ENCODE measurements at regions not wholly inside any gene's neighbourhood (a gene's known extent, or its start where the extent isn't known, plus 50 kb on each side); places are given as distances from the start of the nearest gene placed in this dataset.

DNA sequence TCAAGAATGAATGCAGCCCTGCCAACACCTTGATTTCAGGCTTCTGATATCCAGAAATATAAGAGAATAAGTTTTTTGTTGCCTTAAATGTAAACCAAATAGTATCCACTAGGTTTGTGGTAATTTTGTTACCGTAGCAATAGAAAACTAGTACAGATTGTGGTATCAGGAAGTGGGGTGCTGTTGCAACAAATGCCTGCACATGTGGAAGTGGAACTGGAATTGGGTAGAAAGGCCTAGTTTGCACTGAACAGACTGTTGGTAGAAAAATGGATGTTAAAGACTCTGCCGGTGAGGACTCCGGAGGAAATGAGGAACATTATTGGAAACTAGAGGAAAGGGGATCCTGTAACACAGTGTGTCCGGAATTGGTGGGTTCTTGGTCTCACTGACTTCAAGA, 145.8 kb upstream of the MGAT5 start:
- ChIA-PET POLR2A (ENCODE audit: partially characterized antibody) (no interaction called here), CTCF (ENCODE audit: partially characterized antibody) (interaction anchor here (1.6 kb wide), 2 partner anchors 99 to 343 kb away, joined by 4 to 5 read pairs; no protein-coding TSS in a partner anchor)
- no peak overlapping the region for H2BK120ac ChIP-seq (replicated peaks; ENCODE audit: low read depth, low read length)
- H3K23ac ChIP-seq (ENCODE audit: insufficient read length), result no peak overlapping the region
- no peak overlapping the region for H4K91ac ChIP-seq (replicated peaks; ENCODE audit: insufficient read length, low read length)
- H3K27me3 ChIP-seq (replicated peaks in 1 of 4; ENCODE audit: control insufficient read depth in 3 of 4, extremely low read depth in 1 of 4, insufficient read depth in 3 of 4, low read length in 3 of 4), result no peaks in the 10 kb centered on the region
- TF ChIP-seq SP1 (IDR thresholded peaks at IDR 0.05; ENCODE audit: low read depth, low read length) (no peak), POU5F1 (IDR thresholded peaks at IDR 0.05; ENCODE audit: low read depth, low read length) (no peak)
- H3K23me2 ChIP-seq (ENCODE audit: low read depth, low read length), result no peaks in the 10 kb centered on the region
- peaks cover 7 to 10% of the 10 kb centered on the region in 2 experiments; a peak in 3 of 4 replicates for H3K9me3 ChIP-seq (ENCODE audit: insufficient read depth in 2 of 2, low read depth in 1 of 2, low read length in 1 of 2)
- no peak overlapping the region for H3K9ac ChIP-seq (replicated peaks in 1 of 4; ENCODE audit: extremely low read depth in 1 of 4, low read depth in 3 of 4, low read length in 3 of 4)
- H2AK5ac ChIP-seq (ENCODE audit: low read depth, low read length), result no peak overlapping the region
- H4K20me1 ChIP-seq (replicated peaks in 1 of 2; ENCODE audit: control insufficient read depth in 1 of 2, insufficient read depth in 2 of 2, low read length in 2 of 2), result no peaks in the 10 kb centered on the region
- H3K14ac ChIP-seq (ENCODE audit: insufficient read length), result no peak overlapping the region
- H2BK20ac ChIP-seq (ENCODE audit: low read length), result no peak overlapping the region
- H3K18ac ChIP-seq (ENCODE audit: extremely low read depth, low read length), result no peak overlapping the region
- no peak overlapping the region for H3K56ac ChIP-seq (replicated peaks; ENCODE audit: insufficient read length, low read depth, low read length)
- peaks cover 0 to 5% (median 2%) of the 10 kb centered on the region in 4 experiments; a peak in 2 of 7 replicates for H3K4me1 ChIP-seq (replicated peaks in 1 of 4; ENCODE audit: control insufficient read depth in 3 of 4, insufficient read depth in 4 of 4, low read length in 3 of 4)
- H3K4me2 ChIP-seq (ENCODE audit: insufficient read depth in 1 of 2, low read depth in 2 of 2, low read length in 2 of 2), result no peak overlapping the region
- no peak for DNase-seq (ENCODE audit: low read depth in 1 of 2, low spot score in 2 of 2)
- H3K4me3 ChIP-seq (ENCODE audit: extremely low read depth in 1 of 4, insufficient read depth in 2 of 4, low read depth in 3 of 4, low read length in 4 of 4), result no peak overlapping the region
- no peak overlapping the region for H2BK12ac ChIP-seq (ENCODE audit: low read depth, low read length)
- H2AFZ ChIP-seq (ENCODE audit: low read length), result no peak overlapping the region
- H2BK5ac ChIP-seq (ENCODE audit: low read depth, low read length), result no peak overlapping the region
- no peak overlapping the region for H4K5ac ChIP-seq (ENCODE audit: insufficient read length, low read depth, low read length)
- FAIRE-seq, result no peak
- H2BK15ac ChIP-seq (ENCODE audit: low read length), result no peak overlapping the region
- no peak overlapping the region for H3K27ac ChIP-seq (ENCODE audit: low read depth, low read length)
- H3K79me2 ChIP-seq (ENCODE audit: control insufficient read depth in 1 of 2, insufficient read depth in 2 of 2, low read length in 2 of 2), result no peaks in the 10 kb centered on the region
- H3K4ac ChIP-seq (replicated peaks; ENCODE audit: insufficient read length, low read depth, low read length), result no peak overlapping the region
- 90% methylated on average over 4 of the region's 4 CpGs; no CpG with 5 or more reads in 1 of the 2 experiments for WGBS, 2 experiments (ENCODE audit: extremely low coverage in 1 of 2, insufficient coverage in 1 of 2, insufficient read length in 1 of 2, insufficient replicate concordance in 2 of 2, low coverage in 1 of 2, low lambda C conversion rate in 2 of 2, missing lambda C conversion rate in 1 of 2)
- H4K8ac ChIP-seq (ENCODE audit: extremely low read depth, insufficient read depth, low read length), result no peak overlapping the region
- H3K79me1 ChIP-seq (ENCODE audit: low read depth, low read length), result no peaks in the 10 kb centered on the region
- H3K36me3 ChIP-seq (ENCODE audit: control insufficient read depth in 2 of 4, insufficient read depth in 4 of 4, low read length in 3 of 4), result no peaks in the 10 kb centered on the region

Data from H1 (cell line).